Activated naive CD4-positive, alpha-beta T cell treated with anti-CD3 and anti-CD28 coated beads for 36 hours (primary cell): ENCODE measurements at regions not wholly inside any gene's neighbourhood (a gene's known extent, or its start where the extent isn't known, plus 50 kb on each side); places are given as distances from the start of the nearest gene placed in this dataset.

Experiments used
- CTCF ChIA-PET: fragments of 350-600 bp; sonication (Branson Sonifier 250); formaldehyde crosslinking; loops from one replicate; lab custom pipeline; 2021; ENCODE audit warnings: antibody characterized with exemption; lab: Charles Lee
- DNase-seq: peaks from one replicate; pipeline ENCODE4 v3.0.0-alpha.2; 2020
- H3K27ac Mint-ChIP-seq: one replicate; pipeline ENCODE4 v1.8.0; 2021; ENCODE audit warnings: mild to moderate bottlenecking, mixed read lengths
- H3K27me3 Mint-ChIP-seq: one replicate; pipeline ENCODE4 v1.8.0; 2021; ENCODE audit warnings: low read depth, mixed read lengths
- H3K36me3 Mint-ChIP-seq: one replicate; pipeline ENCODE4 v1.8.0; 2021; ENCODE audit warnings: low read depth, mixed read lengths
- H3K4me1 Mint-ChIP-seq: one replicate; pipeline ENCODE4 v1.8.0; 2021; ENCODE audit warnings: low read depth, mixed read lengths
- H3K4me3 Mint-ChIP-seq: one replicate; pipeline ENCODE4 v1.8.0; 2021; ENCODE audit warnings: mild to moderate bottlenecking, moderate library complexity, mixed read lengths
- H3K9me3 Mint-ChIP-seq: one replicate; pipeline ENCODE4 v1.8.0; 2021; ENCODE audit warnings: mixed read lengths
- intact Hi-C: fragments of 100-400 bp; cut with micrococcal nuclease; formaldehyde crosslinking; loops from one replicate; pipeline ENCODE4 v1.15.1; 2023

DNA sequence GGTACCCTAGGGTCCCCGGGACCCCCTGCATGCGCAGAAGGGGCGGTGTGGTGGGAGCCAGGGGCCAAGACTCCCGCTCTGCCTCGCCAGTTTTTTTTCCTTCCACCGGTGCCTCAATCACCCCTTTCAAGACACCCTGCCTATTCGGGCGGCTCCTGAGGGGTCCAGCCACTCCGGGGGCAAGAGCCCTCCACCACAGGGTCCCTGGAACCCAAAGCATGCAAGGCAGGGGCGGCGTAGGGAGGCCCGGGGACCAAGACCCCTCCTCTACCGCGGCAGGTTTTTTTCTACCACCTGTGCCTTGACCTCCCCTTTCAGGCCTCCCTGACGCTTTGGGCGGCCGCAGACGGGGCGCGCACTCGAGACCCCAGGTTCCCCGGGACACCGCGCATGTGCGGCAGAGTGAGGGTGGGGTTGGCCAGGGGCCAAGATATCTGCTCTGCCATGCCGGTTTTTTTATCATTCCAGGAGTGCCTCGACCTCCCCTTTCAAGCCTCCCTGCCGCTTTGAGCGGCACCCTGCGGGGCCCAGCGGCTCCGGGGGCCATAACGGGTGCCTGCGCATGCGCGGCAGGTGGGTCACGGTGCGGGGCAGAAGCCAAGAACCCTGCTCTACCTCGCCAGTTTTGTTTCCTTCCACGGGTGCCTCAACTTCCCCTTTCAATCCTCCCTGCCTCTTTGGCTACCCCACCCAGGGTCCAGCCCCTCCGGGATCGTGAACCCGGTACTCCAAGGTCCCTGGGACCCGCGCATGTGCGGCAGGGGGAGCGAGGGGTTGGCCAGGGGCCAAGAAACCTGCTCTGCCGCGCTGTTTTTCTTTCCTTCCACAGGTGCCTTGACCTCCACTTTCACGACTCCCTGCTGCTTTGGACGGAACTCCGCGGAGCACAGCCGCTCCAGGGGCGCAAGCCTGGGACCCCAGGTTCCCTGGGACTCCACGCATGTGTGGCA is 328.1 kb downstream of the ALG10 start:
- Mint-ChIP-seq H3K36me3 (peaks cover 3% of the 10 kb centered on the region), H3K27ac (no peak overlapping the region), H3K4me3 (no peak overlapping the region), H3K27me3 (no peaks in the 10 kb centered on the region), H3K9me3 (peaks cover 4% of the 10 kb centered on the region), H3K4me1 (no peaks in the 10 kb centered on the region)
- DNase-seq: no peak
- CTCF ChIA-PET: no interaction called here
- intact Hi-C loops: no loop called here

DNA sequence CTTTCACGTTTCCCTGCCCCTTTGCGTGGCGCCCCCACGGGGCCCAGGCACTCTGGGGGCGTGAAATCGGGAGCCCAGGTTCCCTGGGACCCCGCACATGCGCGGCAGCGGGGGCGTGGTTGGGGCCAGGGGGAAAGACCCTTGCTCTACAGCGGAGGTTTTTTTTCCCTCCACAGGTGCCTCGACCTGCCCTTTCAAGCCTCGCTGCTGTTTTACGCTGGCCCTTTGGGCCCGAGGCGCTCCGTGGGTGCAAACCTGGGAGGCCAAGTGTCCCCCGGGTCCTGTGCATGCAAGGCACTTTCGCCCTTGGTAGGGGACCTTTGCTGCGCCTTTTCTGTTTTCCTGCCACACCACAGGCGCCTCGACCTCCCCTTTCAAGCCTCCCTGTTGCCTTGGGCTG is 329.8 kb downstream of the ALG10 start:
- CTCF ChIA-PET: no interaction called here
- DNase-seq: no peak
- Mint-ChIP-seq H3K27ac (no peak overlapping the region), H3K36me3 (peaks cover 3% of the 10 kb centered on the region), H3K4me1 (no peaks in the 10 kb centered on the region), H3K27me3 (no peaks in the 10 kb centered on the region), H3K4me3 (no peak overlapping the region), H3K9me3 (peaks cover 4% of the 10 kb centered on the region)
- intact Hi-C loops: no loop called here

DNA sequence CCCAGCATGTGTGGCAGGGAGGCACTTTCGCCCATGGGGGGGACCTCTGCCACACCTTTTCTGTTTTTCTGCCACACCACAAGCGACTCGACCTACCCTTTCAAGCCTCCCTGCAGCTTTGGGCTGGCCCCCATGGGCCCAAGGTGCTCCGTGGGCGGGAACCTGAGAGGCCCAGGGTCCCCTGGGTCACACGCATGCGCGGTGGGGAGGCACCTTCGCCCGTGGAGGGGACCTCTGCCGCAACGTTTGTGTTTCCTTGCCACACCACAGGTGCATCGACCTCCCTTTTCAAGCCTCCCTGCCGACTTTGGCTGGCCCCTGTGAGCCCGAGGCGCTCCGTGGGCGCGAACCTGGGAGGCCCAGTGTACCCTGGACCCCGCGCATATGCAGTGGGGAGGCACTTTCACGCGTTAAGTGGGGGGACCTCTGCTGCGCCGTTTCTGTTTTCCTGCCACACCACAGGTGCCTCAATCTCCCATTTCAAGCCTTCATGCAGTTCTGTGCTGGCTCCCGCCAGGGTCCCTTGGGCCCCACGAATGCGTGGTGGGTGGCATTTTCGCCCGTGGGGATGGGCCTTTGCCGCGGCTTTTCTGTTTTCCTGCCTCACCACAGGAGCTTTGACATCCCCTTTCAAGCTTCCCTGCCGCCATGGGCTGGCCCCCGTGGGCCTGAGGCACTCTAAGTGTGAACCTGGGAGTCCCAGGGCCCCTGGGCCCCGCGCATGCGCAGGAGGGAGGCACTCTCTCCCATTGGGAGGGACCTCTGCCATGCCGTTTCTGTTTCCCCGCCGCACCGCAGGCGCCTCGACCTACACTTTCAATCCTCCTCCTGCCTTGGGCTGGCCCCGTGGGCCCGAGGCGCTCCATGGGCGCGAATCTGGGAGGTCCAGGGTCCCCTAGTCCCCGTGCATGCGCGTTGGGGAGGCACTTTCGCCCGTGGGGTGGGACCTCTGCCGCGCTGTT is 332.2 kb downstream of the ALG10 start:
- DNase-seq: no peak
- Mint-ChIP-seq H3K4me1 (no peaks in the 10 kb centered on the region), H3K36me3 (no peaks in the 10 kb centered on the region), H3K9me3 (no peaks in the 10 kb centered on the region), H3K4me3 (no peak overlapping the region), H3K27me3 (no peaks in the 10 kb centered on the region), H3K27ac (no peak overlapping the region)
- intact Hi-C loops: no loop called here
- CTCF ChIA-PET: no interaction called here

DNA sequence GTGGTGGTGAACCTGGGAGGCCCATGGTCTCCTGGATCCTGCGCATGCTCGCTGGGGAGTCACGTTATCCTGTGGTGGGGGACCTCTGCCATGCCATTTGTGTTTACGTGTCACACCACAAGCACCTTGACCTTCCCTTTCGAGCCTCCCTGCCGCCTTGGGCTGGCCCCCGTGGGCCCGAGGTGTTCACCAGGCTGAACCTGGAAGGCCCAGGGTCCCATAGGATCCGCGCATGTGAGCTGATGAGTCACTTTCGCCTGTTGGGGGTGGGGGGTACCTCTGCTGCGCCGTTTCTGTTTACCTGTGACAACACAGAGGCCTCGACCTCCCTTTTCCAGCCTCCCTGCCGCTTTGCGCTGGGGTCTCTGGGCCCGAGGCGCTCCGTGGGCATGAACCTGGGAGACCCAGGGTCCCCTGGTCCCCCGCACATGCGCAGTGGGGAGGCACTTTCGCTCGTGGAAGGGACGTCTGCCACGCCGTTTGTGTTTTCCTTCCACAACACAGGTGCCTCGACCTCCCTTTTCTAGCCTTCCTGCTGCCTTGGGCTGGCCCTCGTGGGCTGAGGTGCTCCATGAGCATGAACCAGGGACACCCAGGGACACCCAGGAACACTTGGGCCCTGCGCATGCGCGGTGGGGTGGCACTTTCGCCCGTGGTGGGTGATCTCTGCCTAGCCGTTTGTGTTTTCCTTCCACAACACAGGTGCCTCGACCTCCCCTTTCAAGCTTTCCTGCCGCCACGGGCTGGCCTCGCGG is 334.1 kb downstream of the ALG10 start:
- H3K36me3 Mint-ChIP-seq: no peaks in the 10 kb centered on the region
- H3K27me3 Mint-ChIP-seq: no peaks in the 10 kb centered on the region
- H3K9me3 Mint-ChIP-seq: no peaks in the 10 kb centered on the region
- no peak overlapping the region for H3K4me3 Mint-ChIP-seq
- DNase-seq: no peak
- no peaks in the 10 kb centered on the region for H3K4me1 Mint-ChIP-seq
- intact Hi-C loops: no loop called here
- H3K27ac Mint-ChIP-seq: no peak overlapping the region
- CTCF ChIA-PET: no interaction called here

DNA sequence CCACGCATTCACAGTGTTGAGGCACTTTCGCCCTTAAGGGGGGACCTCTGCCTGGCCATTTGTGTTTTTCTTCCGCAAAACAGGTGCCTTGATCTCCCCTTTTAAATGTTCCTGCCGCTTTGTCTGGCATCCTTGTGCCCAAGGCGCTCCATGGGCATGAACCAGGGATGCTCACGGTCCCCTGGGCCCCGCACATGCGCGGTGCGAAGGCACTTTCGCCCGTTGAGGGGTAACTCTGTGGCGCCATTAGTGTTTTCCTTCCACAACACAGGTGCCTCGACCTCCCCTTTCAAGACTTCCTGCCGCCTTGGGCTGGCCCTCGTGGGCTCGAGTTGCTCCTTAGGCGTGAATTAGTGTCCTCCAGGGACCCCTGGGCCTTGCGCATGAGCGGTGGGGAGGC is 335.5 kb downstream of the ALG10 start:
- H3K36me3 Mint-ChIP-seq: no peaks in the 10 kb centered on the region

DNA sequence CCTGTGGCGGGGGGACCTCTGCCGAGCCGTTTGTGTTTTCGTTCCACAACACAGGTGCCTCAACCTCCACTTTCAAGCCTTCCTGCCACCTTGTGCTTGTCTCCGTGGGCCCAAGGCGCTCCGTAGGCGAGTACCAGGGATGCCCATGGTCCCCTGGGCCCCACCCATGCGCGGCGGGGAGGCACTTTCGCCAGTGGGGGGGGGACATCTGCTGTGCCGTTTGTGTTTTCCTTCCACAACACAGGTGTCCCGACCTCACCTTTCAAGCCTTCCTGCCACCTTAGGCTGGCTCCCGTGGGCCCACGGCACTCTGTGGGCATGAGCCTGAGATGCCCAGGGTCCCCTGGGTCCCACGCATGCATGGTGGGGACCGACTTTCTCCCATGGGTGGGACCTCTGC is 335.9 kb downstream of the ALG10 start:
- H3K4me1 Mint-ChIP-seq: no peaks in the 10 kb centered on the region
- H3K9me3 Mint-ChIP-seq: peaks cover 2% of the 10 kb centered on the region
- no peak overlapping the region for H3K27ac Mint-ChIP-seq

More for the DNA sequence above, 335.5 kb downstream of the ALG10 start:
- CTCF ChIA-PET: no interaction called here
- Mint-ChIP-seq H3K4me3 (no peak overlapping the region), H3K27ac (no peak overlapping the region), H3K27me3 (no peaks in the 10 kb centered on the region), H3K9me3 (peaks cover 2% of the 10 kb centered on the region), H3K4me1 (no peaks in the 10 kb centered on the region)
- DNase-seq: no peak
- intact Hi-C loops: no loop called here

DNA sequence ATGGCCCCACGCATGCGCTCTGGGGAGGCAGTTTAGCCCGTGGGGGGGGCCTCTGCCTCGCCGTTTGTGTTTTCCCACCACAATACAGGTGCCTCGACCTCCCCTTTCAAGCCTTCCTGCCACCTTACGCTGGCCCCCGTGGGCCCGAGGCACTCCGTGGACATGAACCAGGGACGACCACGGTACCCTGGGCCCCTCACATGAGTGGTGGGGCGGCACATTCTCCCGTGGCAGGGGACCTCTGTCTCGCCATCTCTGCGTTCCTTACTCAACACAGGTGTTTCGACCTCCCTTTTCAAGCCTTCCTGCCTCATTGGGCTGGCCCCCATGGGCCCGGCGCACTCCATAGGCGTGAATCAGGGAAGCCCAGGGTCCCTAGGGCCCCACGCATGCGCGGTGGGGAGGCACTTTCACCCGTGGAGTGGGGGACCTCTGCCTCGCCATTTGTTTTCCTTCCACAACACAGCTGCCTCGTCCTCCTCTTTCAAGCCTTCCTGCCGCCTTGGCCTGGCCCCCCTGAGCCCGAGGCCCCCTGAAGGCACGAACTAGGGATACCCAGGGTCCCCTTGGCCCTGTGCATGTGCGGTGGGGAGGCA is 339.5 kb downstream of the ALG10 start:
- CTCF ChIA-PET: no interaction called here
- Mint-ChIP-seq H3K27me3 (no peaks in the 10 kb centered on the region), H3K4me3 (no peak overlapping the region), H3K36me3 (no peaks in the 10 kb centered on the region), H3K4me1 (no peaks in the 10 kb centered on the region), H3K27ac (no peak overlapping the region), H3K9me3 (peaks cover 4% of the 10 kb centered on the region)
- no peak for DNase-seq
- intact Hi-C loops: no loop called here

More for the DNA sequence above, 335.9 kb downstream of the ALG10 start:
- Mint-ChIP-seq H3K4me3 (no peak overlapping the region), H3K36me3 (no peaks in the 10 kb centered on the region), H3K27me3 (no peaks in the 10 kb centered on the region)
- intact Hi-C loops: no loop called here
- CTCF ChIA-PET: no interaction called here
- DNase-seq: no peak

DNA sequence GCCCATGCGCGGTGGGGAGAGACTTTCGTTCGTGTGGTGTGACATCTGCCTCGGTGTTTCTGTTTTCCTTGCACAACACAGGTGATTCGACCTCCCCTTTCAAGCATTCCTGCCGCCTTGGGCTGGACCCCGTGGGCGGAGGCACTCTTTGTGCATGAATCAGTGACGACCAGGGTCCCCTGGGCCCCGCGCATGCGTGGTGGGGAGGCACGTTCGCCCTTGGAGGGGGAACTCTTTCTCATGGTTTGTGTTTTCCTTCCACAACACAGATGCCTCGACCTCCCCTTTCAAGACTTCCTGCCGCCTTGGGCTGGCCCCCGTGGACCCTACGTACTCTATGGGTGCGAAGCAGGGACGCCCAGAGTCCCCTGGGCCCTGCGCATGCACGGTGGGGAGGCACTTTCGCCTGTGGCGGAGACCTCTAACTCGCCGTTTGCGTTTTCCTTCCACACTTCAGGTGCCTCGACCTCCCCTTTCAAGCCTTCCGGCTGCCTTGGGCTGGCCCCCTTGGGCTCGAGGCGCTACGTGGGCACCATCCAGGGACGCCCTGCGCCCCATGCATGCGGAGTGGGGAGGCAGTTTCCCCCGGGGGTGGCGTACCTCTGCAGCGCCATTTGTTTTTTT is 340.9 kb downstream of the ALG10 start:
- Mint-ChIP-seq H3K9me3 (peaks cover 7% of the 10 kb centered on the region), H3K36me3 (no peaks in the 10 kb centered on the region), H3K27me3 (peaks cover 2% of the 10 kb centered on the region), H3K4me1 (no peaks in the 10 kb centered on the region), H3K27ac (no peak overlapping the region), H3K4me3 (no peak overlapping the region)
- no peak for DNase-seq
- intact Hi-C loops: no loop called here
- CTCF ChIA-PET: no interaction called here

DNA sequence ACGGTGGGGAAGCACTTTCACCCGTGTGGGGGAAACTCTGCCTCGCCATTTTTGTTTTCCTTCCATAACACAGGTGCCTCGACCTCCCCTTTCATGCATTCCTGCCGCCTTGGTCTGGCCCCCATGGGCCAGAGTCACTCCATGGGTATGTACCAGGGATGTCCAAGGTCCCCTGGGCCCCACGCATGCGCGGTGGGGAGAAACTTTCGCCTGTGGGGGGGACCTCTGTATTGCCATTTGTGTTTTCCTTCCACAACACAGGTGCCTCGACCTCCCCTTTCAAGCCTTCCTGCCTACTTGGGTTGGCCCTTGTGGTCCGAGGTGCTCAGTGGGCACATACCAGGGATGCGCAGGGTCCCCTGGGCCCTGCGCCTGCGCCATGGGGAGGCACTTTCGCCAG is 345.8 kb downstream of the ALG10 start:
- CTCF ChIA-PET: no interaction called here
- Mint-ChIP-seq H3K9me3 (peaks cover 13% of the 10 kb centered on the region), H3K27ac (no peak overlapping the region), H3K27me3 (peaks cover 2% of the 10 kb centered on the region), H3K4me1 (no peaks in the 10 kb centered on the region), H3K4me3 (no peak overlapping the region), H3K36me3 (peaks cover 6% of the 10 kb centered on the region)
- no peak for DNase-seq
- intact Hi-C loops: no loop called here

DNA sequence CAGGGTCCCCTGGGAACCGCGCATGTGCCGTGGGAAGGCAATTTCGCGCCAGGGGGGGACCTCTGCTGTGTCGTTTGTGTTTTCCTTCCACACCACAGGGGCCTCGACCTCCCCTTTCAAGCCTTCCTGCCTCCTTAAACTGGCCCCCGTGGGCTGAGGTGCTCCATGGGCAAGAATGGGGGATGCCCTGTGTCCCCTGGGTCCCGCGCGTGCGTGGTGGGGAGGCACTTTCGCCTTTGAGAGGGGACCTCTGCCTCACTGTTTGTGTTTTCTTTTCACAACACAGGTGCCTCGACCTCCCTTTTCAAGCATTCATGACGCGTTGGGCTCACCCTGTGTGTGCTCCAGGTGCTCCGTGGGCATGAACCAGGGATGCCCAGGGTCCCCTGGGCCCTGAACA is 348.8 kb downstream of the ALG10 start:
- CTCF ChIA-PET: no interaction called here
- H3K36me3 Mint-ChIP-seq: peaks cover 6% of the 10 kb centered on the region
- H3K27ac Mint-ChIP-seq: no peak overlapping the region
- peaks cover 12% of the 10 kb centered on the region for H3K9me3 Mint-ChIP-seq
- DNase-seq: no peak
- no peaks in the 10 kb centered on the region for H3K4me1 Mint-ChIP-seq
- H3K4me3 Mint-ChIP-seq: no peak overlapping the region
- intact Hi-C loops: no loop called here
- H3K27me3 Mint-ChIP-seq: peaks cover 2% of the 10 kb centered on the region

DNA sequence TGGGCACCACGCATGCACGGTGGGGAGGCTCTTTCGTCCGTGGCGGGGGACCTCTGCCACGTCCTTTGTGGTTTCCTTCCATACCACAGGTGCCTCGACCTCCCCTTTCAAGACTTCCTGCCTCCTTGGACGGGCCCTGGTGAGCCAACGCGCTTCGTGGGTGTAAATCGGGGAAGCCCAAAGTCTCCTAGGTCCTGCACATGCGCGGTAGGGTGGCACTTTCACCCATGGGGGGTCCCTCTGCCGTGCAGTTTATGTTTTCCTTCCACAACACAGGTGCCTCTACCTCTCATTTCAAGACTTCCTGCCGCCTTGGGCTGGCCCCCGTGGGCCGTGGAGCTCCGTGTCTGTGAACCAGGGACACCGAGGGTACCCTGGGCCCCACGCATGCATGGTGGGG is 349.7 kb downstream of the ALG10 start:
- Mint-ChIP-seq H3K4me3 (no peak overlapping the region), H3K27ac (no peak overlapping the region), H3K36me3 (peaks cover 6% of the 10 kb centered on the region), H3K9me3 (peaks cover 15% of the 10 kb centered on the region), H3K27me3 (peaks cover 2% of the 10 kb centered on the region), H3K4me1 (no peaks in the 10 kb centered on the region)
- CTCF ChIA-PET: no interaction called here
- intact Hi-C loops: no loop called here
- DNase-seq: no peak
